ENCODE measurements at regions not wholly inside any gene's neighbourhood (a gene's known extent, or its start where the extent isn't known, plus 50 kb on each side); places are given as distances from the start of the nearest gene placed in this dataset.
"Not testable (repeated sequence)": the region's sequence is repeated elsewhere in the genome, so short reads cannot be mapped to it uniquely, and the experiment has no call there.

DNA sequence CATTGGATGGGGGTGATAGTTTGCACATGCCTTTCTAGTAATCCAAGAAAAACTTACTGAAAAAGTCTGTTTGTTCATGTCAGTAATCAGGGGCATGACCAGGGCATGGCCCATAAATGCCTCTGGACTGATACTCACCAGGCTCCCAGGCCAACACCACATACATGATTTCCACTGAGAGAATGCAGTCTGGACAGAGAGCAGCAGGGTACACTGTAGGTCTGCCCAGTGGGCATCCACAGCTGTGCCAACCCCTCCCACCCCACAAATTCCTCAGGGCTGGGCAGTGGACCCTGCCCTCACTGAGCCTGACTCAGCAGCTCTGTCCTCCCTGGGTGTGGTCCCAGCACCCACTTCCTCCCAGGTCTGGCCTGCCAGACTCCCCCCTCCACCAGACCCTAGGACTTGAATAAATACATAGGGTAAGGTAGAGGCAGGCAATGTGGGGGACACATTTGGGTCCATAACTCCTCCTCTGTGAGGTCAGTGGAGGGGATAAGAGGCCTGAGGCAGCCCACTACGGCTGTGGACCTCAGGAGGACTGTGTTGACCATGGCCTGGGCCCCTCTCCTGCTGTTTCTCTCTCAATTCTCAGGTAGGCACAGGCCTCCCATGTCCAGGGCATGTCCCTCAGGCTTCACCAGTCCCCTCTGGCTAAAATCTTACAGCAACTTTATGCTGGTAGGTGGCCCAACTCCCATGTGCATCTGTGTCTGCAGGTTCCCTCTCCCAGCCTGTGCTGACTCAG, 92.2 kb upstream of the TOP3B start:
- no peak for ATAC-seq

- ATAC-seq = no peak
Observed at GRCh38 chr22:22073769-22074561, 91.4 kb upstream of the TOP3B start.

DNA sequence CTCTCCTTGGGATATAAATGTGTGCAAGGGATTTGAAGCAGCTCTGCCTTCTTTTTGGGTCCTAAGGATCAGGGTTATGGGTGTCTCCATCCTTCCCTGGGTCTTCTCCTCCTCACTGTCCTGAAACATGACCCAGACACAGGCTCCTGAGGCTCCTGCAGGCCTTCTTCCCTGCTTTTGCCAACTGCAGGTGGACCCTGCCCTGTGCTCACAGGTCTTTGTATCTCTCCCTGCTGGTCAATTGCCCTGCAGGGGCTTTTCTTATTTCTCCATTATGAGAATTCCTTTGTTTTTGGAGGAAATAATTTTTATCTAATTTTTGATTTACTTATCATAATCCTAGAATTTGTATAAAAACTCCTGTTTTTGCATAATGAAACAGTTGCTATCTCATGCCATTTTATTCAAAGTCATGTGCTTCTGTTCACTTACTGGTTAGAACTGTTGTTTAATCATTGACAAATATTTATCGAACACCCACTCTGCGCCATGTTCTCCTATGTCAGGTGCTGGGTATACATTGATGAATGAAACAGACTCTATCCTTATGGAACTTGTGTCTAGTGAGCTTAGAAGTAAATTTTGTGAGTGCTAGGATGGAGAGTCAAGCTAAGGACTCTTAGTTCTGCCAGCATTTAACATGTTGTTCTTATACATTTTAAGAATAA, 89.7 kb upstream of the TOP3B start:
- no peak for ATAC-seq

- ATAC-seq = no peak
Observed at GRCh38 chr22:22071455-22071854, 88.9 kb upstream of the TOP3B start.

GRCh38 chr22:22070371-22070824, 87.8 kb upstream of the TOP3B start:
- ATAC-seq = no peak

DNA sequence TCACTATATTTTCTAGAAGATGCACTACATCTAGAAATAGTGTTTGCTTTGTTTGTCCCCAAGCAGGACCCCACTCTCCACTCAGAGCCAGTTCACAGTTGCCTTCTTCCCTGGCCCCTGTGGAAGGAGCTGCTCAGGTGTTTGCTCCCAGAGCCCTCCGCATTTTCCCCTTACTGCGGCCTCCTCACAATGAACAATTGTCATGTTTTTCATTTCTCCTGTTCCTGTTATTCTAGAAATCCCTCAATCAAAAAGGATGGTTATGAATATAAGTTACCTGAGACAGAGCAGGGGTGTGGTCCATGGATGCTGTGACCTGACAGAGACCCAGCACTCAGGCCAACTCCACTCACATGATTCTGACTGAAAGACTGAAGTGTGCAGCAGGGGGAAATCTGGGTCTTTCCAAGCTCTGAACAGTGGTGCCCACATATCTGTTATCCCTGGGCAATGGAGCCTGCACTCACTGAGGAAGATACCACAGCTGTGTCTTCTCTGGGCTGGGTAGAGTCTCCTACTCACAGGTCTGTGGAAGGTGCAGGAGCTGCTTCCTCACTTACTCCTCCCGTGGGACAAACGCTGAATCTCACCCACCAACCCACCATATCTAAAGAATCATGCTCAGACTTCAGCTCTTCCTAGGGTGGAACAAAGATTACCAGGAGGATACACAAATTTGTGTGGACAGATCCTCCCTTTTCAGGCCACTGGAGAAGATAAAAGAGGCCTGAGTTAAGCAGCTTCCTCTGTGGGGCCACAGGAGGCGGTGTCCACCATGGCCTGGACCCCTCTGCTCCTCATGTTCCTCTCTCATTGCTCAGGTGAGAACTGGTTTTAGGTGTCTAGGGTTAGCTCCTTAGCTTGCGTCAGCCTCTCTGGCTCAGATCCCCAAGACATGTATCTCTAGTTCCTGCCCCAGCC, 87.1 kb upstream of the TOP3B start:
- peak; percentile 22 for ATAC-seq

DNA sequence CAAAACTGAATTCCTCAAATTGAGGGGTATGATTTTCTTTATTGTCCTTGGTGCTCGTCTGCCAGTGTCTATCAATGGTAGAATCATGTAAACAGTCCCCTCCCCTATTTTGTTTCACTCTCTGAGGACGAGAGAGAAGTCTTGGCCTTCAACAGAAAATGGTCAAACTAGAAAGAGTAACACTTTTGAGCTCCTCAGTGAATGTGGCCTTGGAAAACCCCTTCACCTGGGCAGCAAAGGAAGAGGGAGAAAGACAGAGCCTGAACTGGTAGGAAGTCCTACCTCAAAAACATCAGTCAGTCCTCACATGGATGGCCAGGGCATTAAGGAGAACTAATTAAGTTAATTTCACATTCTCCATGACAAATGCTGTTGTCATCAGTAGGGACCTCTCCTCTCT, 86.1 kb upstream of the TOP3B start:
- no peak for ATAC-seq

DNA sequence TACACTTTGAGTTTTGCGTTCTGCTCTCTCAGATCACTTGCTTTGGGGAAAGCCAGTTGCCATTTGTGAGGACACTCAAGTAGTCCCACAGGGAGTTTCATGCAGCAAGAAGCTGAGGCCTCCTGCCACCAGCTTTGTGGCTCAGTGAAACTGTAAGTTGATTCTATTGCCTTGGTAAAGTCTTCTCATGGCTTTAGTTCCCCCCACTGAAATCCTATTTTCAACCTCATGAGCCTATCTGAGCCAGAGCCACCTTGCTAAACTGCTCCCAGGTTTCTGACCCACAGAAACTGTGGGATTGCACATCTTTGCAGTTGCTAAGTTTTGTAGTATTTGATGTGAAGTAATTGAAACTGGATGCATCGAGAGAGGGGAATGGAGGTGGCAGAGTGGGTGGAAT, 85.4 kb upstream of the TOP3B start:
- no peak for ATAC-seq

GRCh38 chr22:22067192-22067591, 84.6 kb upstream of the TOP3B start:
- ATAC-seq = no peak

- ATAC-seq = no peak
Observed at GRCh38 chr22:22064580-22064979, 82.0 kb upstream of the TOP3B start.

DNA sequence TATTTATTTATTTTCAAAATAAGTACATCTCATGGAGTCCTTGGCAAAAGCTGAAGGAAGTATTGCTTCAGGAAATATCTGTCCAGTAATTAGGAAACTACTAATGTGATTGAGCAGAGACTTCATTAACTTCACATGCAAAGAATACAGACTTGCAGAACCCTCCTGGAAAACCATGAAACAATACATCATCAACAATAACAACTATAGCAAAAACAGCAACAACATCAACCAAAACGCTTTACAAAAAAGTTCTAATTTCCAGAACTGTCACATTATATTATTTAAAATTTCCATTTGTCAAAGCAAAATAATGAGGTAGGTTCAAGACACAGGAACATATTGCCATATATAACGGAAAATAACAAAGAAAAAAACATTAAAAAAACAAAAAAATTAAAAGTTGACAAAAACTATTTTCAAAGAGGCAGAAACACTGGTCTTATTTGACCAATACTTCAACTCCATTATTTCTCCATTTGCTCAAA, 79.8 kb upstream of the TOP3B start:
- no peak for ATAC-seq

DNA sequence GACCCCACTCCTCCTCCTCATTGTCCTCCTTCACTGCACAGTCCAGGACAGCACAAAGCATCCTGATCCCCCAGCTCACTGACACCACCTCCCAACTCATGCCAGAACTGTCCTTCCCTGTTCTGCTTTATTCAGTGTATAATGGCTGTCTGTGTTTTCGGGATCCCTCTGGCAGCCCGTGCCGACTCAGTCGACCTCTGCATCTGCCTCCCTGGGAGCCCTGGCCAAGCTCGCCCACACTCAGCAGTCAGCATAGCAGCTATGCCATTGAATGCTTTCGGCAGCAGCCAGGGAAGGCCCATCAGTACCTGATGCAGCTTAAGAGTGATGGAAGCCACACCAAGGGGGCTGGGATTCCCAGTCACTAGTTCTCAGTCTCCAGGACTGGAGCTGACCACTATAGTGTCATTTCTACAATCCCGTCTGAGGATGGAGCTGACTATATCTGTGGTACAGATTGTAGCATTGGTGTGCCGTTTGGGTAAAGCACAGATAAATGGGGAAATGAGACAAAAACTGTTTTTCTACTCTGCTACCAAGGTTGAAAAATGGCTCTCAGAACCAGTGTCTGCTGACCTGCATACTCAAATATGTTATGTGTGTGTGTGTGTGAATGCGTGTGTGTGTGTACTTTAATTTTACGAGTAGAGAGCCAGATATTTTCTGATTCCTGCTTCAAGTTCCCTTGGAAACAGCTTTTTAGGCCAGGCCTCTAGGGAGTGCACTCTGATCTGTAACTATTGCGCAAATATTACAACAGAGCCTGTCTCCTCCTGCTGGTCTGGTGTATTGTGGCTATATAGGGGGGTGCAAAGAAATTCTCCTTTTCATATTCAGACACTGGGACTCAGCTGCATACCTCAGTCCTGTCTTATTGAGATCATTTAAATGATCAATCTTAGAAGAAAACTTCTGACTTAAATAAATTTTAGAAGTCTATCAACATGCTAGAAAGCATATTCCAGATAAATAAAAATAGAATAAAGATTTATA, 78.8 kb upstream of the TOP3B start:
- peak; percentile 8 for ATAC-seq

DNA sequence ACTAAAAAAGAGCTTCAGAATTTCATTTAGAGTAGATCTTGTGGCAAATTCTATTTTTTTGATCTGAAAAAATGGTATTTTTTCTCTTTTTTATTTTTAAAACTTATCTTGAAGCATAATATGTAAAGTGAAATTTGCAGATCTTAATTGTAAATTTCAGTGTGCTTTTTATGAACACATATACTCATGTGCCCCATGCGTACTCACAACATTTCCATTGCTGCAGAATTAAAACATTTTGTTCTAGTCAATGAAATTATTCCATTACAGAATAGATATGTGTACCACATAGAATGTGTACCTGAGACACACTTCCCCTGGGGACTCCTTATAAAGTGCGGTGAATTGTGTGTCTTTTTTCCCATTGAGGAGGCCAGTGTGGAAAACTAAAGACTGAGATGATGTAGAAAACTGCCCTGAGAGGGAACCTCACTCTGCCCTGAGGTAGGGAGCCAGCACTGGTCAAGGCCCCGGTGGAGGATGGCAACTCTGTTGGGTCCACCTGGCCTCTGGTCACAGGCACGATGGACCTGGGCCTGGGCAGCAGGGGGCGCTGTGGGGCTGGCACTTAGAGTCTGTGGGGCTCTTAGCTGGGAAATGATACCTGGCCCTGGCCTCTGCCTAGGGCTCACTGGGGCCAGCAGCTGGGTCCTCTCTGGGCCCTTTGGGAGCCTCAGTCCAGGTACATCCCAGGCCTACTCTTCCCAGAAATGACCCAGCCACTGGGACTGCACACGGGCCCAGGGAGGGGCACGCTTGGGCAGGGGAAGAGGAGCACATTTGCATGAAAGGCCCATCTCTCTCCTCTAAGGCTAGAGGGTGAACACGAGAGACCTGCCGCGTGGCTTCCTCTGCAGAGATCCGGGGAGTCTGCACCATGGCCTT, 77.9 kb upstream of the TOP3B start:
- ATAC-seq = peak; percentile 82

DNA sequence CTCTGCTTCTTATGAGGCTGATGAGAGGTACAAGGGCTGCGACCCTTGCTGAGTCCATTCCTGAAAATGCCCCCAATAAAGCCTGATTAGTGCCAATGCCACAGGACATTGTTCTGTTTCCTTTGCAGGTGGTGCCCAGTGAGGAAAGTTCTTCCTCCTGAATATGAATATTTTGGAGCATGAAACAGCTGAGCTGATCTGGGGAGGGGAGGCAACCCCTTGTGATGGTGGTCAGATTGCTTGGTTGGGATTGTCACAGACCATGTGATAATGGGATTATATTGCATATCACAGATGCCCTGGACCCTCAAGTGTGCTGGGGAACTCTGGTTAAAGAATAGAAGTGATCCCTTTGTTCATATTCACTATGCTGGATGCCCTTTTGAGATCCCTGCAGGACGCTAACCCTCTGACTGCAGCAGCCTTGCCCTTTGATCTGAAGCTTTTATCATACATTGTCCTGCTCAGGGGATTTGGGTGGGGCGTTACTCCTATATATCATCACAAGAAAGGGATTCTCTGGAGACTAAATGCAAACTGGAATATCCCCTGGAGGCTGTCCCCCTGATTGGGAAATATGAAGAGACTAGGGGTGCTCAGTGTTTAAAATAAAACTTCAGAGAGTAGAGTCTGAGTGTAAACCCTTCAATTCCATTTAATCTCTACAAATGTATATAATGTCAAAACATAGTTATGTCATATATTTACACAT, 76.9 kb upstream of the TOP3B start:
- ATAC-seq = no peak

DNA sequence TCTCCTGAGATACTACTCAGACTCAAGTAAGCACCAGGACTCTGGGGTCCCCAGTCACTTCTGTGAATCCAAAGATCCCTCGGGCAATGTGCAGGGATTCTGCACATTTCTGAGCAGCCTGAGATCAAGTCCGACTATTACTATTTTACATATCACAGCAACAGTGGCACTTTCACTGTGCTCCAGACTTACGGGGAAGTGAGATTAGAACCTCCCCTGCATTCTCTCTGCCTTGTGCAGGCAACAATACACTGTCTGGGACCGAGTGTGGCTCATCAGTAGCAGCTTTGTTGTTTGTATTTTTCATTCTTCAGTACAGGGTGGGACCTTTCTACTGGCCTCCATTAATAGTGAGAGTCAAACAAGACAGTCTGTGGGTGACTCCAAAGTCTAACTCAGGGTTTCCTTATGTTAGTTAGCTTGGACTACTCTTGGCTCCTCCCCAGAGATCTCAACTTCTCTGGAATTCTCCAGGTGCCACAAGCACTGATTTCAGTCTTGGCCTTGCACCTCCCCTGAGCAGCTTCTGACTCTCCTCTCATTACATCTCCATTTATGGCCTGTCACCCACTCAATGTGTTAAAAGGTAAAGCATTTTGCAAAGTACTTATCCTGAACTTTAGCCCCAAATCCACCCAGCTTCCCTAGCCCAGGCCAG, 76.2 kb upstream of the TOP3B start:
- ATAC-seq = no peak

- ATAC-seq = no peak
Observed at GRCh38 chr22:22057617-22058378, 75.2 kb upstream of the TOP3B start.

GRCh38 chr22:22056809-22057594, 74.4 kb upstream of the TOP3B start:
- ATAC-seq = not testable (repeated sequence)
